ENCODE measurements at regions not wholly inside any gene's neighbourhood (a gene's known extent, or its start where the extent isn't known, plus 50 kb on each side); places are given as distances from the start of the nearest gene placed in this dataset.
"Not testable (repeated sequence)": the region's sequence is repeated elsewhere in the genome, so short reads cannot be mapped to it uniquely, and the experiment has no call there.

DNA sequence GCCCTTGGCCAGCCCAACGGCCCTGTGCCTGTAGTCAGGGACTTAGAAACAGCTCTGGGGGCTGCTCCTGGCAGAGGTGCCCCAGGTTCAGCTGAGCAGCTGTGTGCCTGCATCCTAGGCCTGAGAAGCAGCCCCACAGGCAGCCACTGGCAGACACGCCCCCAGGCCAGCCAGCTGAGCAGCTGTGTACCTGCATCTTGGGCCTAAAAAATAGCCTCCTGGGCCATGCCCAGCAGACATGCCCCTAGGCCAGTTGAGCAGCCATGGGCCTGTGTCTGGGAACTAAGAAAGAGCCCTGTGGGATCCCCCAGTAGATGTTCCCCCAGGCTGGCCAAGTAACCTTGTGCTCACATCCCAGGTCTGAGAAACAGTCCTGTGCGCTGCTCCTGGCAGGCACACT lies 64.0 kb downstream of the TBR1 start:
- no peak overlapping the region for H3K27ac Mint-ChIP-seq
- POLR2A ChIA-PET: no interaction called here
- DNase-seq (no peak), ATAC-seq (ENCODE audit: low read depth) (no peak)
- H3K9me3 Mint-ChIP-seq: peaks cover 7% of the 10 kb centered on the region
- H3K36me3 Mint-ChIP-seq: no peaks in the 10 kb centered on the region
- H3K4me3 Mint-ChIP-seq: no peak overlapping the region
- peaks cover 9% of the 10 kb centered on the region for H3K27me3 Mint-ChIP-seq
- no peaks in the 10 kb centered on the region for H3K4me1 Mint-ChIP-seq

DNA sequence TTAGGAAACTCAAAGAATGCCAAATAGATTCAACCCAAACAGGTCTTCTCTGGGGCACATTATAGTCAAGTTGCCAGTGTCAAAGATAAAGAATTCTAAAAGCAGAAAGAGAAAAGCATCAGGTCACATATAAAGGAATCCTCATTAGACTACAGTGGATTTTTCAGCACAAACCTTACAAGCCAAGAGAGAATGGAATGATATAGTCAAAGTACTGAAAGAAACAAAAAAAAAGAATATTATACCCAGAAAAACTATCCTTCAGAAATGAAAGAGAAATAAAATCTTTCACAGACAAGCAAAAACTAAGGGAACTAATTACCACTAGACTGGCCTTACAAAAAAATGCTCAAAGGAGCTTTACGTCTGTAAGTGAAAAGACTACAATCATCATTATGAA lies 65.5 kb downstream of the TBR1 start:
- POLR2A ChIA-PET: no interaction called here

DNA sequence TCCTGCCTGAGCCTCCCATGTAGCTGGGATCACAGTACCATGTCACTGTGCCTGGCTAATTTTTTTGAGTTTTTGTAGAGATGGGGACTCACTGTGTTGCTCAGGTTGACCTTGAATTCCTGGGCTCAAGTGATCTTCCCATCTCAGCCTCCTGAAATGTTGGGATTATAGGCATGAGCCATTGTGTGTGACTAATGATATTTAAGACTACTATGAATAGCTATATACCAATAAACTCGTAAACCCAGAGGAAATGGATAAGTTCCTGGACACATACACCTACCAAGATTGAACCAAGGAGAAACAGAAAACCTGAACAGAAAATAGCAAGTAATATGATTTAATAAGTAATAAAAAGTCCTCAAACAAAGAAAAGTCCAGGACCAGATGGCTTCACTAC lies 68.0 kb downstream of the TBR1 start:
- peaks cover 7% of the 10 kb centered on the region for H3K9me3 Mint-ChIP-seq
- H3K4me1 Mint-ChIP-seq: no peaks in the 10 kb centered on the region
- POLR2A ChIA-PET: no interaction called here
- no peak overlapping the region for H3K4me3 Mint-ChIP-seq
- ATAC-seq (ENCODE audit: low read depth) (no peak), DNase-seq (no peak)
- peaks cover 11% of the 10 kb centered on the region for H3K27me3 Mint-ChIP-seq
- H3K27ac Mint-ChIP-seq: no peak overlapping the region
- H3K36me3 Mint-ChIP-seq: no peaks in the 10 kb centered on the region

More for the DNA sequence above, 65.5 kb downstream of the TBR1 start:
- Mint-ChIP-seq H3K36me3 (no peaks in the 10 kb centered on the region), H3K9me3 (peaks cover 7% of the 10 kb centered on the region), H3K4me1 (no peaks in the 10 kb centered on the region), H3K4me3 (no peak overlapping the region), H3K27me3 (peaks cover 15% of the 10 kb centered on the region), H3K27ac (no peak overlapping the region)
- no peak for ATAC-seq (ENCODE audit: low read depth)
- no peak for DNase-seq

DNA sequence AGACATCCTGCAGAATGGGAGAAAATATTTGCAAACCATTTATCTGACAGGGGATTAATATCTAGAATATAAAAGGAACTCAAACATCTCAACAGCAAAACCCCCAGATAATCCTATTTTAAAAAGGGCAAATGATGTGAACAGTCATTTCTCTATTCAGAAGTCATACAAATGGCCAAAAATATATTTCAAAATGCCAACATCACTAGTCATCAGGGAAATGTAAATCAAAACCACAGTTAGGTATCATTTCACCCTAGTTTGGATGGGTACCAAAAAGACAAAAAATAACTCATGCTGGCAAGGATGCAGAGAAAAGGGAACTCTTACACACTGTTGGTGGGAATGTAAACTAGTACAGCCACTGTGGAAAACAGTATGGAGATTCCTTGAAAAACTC lies 70.0 kb downstream of the TBR1 start:
- no peak overlapping the region for H3K27ac Mint-ChIP-seq
- no peak for ATAC-seq (ENCODE audit: low read depth)
- peaks cover 11% of the 10 kb centered on the region for H3K27me3 Mint-ChIP-seq
- peaks cover 4% of the 10 kb centered on the region for H3K9me3 Mint-ChIP-seq
- H3K4me1 Mint-ChIP-seq: no peaks in the 10 kb centered on the region
- H3K4me3 Mint-ChIP-seq: no peak overlapping the region
- DNase-seq: no peak
- POLR2A ChIA-PET: no interaction called here
- no peaks in the 10 kb centered on the region for H3K36me3 Mint-ChIP-seq

DNA sequence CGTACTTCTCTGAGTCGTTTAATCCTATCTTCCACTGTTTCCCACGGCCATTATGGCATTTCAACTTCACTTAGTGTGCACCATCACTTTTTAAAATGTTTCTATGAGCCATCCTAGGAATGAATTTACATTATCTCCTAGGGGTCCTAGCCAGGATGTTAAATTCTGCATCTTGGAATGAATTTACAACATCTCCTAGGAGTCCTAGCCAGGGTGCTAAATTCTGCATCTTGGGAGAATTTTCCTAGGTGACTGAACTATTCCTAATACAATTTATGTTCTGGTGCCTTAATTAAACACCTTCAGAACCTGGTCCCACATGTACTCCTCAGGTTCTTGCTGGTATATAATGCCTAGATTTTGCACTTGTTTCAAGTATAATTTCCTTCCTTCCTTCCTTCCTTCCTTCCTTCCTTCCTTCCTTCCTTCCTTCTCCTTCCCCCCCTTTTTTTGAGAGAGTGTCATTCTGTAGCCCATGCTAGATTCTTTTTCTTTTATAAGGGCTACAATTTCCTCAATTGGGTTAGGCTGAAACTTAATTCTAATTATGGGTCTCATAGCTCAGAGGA lies 72.1 kb downstream of the TBR1 start:
- H3K4me1 Mint-ChIP-seq: no peaks in the 10 kb centered on the region
- POLR2A ChIA-PET: no interaction called here

DNA sequence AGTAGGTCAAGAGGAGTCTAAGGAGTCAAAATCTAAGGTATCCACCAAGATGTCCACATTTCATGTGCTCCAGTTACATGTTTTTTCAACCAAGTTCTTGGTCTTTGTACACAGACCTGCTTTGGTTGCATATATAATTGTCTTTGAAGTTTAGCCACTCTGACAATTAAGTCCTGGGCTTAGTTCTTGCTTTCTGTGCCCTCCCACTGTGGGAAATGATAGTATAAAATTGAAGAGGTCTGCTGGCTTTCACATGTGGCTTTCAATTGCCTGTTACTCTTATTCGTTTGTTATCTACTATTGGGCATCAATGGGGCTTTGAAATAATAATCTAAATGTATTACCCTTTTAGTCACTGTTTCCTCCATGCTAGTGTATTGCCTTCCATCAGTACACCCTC lies 72.8 kb downstream of the TBR1 start:
- ATAC-seq (ENCODE audit: low read depth) (no peak), DNase-seq (no peak)
- no peaks in the 10 kb centered on the region for H3K4me1 Mint-ChIP-seq
- POLR2A ChIA-PET: no interaction called here
- H3K27me3 Mint-ChIP-seq: peaks cover 9% of the 10 kb centered on the region
- H3K27ac Mint-ChIP-seq: no peak overlapping the region
- no peaks in the 10 kb centered on the region for H3K9me3 Mint-ChIP-seq
- H3K4me3 Mint-ChIP-seq: no peak overlapping the region
- no peaks in the 10 kb centered on the region for H3K36me3 Mint-ChIP-seq

More for the DNA sequence above, 72.1 kb downstream of the TBR1 start:
- peaks cover 13% of the 10 kb centered on the region for H3K27me3 Mint-ChIP-seq
- H3K4me3 Mint-ChIP-seq: no peak overlapping the region
- DNase-seq (no peak), ATAC-seq (ENCODE audit: low read depth) (no peak)
- no peaks in the 10 kb centered on the region for H3K36me3 Mint-ChIP-seq
- H3K9me3 Mint-ChIP-seq: no peaks in the 10 kb centered on the region
- no peak overlapping the region for H3K27ac Mint-ChIP-seq

DNA sequence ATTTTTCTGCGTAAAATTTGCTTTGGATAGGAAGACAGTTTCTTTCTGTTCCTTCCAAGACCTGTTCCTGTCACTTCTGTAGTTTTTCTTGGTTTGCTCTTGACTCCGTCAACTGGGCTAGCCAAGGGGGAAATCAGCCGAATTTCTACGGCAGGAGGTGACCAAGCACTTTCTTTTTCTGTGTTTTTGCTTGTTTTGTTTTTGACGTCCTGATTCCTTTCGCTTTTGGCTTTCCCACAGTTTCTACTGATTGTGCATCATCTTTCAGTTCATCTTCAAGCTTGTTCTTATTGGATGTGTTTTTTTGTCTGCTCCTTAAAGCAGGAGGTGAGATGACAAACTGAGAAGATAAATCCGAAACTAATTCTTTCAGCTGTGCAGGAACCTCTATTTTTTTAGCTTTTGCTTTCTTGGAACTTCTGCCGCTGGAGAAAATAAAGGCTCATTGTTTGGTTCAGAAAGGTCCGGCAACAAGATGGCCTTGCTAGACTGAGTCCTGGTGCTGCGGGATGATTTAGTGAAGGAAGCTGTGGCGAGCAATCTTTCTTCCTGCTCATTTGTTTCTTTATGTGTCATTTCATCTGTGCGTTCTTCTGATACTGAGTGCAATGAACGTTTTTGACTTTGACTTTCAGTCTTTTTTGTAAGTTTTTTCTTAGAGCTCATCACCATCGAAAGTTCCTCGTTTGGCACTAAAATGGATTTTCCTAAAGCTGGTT lies 85.0 kb downstream of the TBR1 start:
- H3K36me3 Mint-ChIP-seq, POLR2A ChIA-PET, DNase-seq, H3K9me3 Mint-ChIP-seq: not testable (repeated sequence)
- ATAC-seq (ENCODE audit: low read depth): peak; percentile 54
- H3K4me1 Mint-ChIP-seq: peaks cover 11% of the 10 kb centered on the region
- H3K4me3 Mint-ChIP-seq: peak overlapping the region; percentile 81
- H3K27me3 Mint-ChIP-seq: peaks cover 22% of the 10 kb centered on the region
- H3K27ac Mint-ChIP-seq: peak overlapping the region; percentile 44

DNA sequence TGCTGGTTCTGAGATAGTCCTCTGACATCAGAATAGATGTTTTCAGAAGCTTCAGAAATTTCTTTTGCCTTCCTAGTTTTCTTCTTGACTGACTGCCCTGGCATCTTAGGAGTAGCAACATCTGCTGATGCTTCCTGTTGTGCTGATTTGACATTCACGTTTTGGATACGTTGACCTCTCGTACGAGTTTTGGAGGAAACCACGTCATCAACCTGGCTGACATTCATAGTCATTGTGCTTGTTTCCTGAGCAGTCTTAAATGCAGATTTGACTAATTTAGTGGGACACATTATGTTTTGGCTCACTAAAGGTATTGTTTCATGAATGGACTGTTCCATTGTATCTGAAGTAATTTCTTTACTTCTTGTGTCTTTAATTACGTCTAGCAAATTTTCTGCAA lies 86.2 kb downstream of the TBR1 start:
- not testable (repeated sequence) for H3K27ac Mint-ChIP-seq

DNA sequence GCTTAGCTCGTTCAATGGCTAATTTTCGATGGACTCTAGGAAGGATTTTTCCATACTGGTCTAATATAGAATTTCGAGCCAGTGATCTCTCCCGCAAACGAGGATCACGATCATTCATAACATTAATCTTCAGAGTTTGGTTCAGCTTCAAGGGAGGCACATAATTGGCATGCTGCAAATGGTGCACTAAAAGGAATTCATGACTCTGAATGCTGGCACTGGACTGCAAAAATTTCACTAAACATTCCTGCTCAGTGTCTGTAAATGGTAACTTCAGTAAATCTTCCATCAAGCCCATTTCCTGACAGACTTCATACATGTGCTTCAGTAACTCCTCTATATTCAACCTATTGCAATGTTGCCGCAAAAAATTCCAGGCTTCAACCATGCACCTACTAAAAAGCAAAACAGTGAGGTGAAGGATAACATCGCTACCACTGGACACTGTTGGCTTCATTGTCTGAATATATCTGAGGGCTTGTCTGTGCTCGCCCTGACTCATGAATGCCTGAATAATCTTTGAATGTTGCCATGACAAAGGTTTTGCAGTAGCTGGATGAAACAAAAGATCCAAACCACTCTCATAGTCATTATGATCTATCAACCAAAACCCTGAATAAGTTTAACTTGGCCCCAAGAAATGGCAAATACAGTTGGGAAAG lies 88.7 kb downstream of the TBR1 start:
- peaks cover 11% of the 10 kb centered on the region for H3K4me1 Mint-ChIP-seq
- ATAC-seq (ENCODE audit: low read depth); DNase-seq; H3K9me3 Mint-ChIP-seq; H3K27me3 Mint-ChIP-seq; H3K4me3 Mint-ChIP-seq; H3K27ac Mint-ChIP-seq; POLR2A ChIA-PET; H3K36me3 Mint-ChIP-seq: not testable (repeated sequence)

More for the DNA sequence above, 86.2 kb downstream of the TBR1 start:
- ATAC-seq (ENCODE audit: low read depth); H3K4me3 Mint-ChIP-seq; DNase-seq; H3K36me3 Mint-ChIP-seq; POLR2A ChIA-PET; H3K9me3 Mint-ChIP-seq: not testable (repeated sequence)
- Mint-ChIP-seq H3K27me3 (peaks cover 18% of the 10 kb centered on the region), H3K4me1 (peaks cover 11% of the 10 kb centered on the region)

DNA sequence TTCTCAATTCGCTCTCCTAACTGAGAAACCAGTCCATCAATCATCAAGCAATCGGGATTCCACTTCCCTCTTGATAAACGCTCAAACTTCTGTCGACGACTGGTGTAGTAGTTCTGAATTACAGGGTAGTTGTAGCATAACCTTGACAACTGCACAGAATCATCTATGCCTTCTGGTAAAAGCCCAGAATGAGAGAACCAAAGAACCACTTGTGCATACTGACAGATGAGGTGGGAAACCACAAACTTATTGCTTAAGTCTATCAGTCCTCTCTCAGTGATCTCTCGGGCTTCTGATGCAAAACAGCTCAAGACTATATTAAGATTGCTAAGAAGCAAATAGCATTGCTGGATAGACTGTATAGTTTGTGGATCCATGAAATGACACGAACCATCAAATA lies 89.4 kb downstream of the TBR1 start:
- DNase-seq; H3K4me3 Mint-ChIP-seq; H3K27ac Mint-ChIP-seq; H3K9me3 Mint-ChIP-seq; ATAC-seq (ENCODE audit: low read depth); H3K36me3 Mint-ChIP-seq; POLR2A ChIA-PET; H3K27me3 Mint-ChIP-seq: not testable (repeated sequence)
- peaks cover 11% of the 10 kb centered on the region for H3K4me1 Mint-ChIP-seq

DNA sequence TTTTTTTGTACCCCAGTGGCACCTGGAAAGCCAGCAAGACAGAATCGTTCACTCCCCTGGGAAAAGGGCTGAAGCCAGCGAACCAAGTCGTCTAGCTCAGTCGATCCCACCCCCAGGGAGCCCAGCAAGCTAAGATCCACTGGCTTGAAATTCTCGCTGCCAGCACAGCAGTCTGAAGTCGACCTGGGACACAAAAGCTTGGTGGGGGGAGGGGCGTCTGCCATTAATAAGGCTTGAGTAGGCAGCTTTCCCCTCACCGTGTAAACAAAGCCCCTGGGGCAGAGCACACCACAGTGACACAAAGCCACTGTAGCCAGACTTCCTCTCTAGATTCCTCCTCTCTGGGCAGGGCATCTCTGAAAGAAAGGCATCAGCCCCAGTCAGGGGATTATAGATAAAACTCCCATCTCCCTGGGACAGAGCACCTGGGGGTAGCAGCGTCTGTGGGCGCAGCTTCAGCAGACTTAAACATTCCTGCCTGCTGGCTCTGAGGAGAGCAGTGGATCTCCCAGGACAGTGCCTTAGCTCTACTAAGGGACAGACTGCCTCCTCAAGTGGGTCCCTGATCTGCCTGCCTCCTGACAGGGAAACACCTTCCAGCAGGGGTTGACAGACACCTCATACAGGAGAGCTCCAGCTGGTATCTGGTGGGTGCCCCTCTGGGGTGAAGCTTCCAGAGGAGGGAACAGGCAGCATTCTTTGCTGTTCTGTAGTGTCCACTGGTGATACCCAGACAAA lies 97.4 kb downstream of the TBR1 start:
- POLR2A ChIA-PET; H3K27ac Mint-ChIP-seq; H3K36me3 Mint-ChIP-seq; DNase-seq; ATAC-seq (ENCODE audit: low read depth); H3K4me1 Mint-ChIP-seq; H3K9me3 Mint-ChIP-seq; H3K4me3 Mint-ChIP-seq: not testable (repeated sequence)
- H3K27me3 Mint-ChIP-seq: peaks cover 15% of the 10 kb centered on the region

DNA sequence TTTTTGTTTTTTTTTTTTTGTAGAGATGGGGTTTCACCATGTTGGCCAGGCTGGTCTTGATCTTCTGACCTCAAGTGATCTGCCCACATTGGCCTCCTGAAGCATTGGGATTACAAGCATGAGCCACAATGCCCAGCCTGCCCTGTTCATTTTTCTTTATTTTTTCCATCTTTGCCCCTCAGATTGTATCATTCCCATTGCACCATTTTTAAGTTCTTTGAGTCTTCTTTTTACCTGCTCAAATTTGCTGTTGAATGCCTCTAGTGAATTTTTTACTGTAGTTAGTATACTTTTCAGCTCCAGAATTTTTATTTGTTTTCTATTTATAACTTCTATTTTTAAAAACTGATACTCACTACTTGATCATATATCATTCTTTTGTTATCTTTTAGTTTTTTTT lies 101.4 kb upstream of the SLC4A10 start:
- POLR2A ChIA-PET: no interaction called here
- no peak for DNase-seq
- ATAC-seq (ENCODE audit: low read depth): no peak
- Mint-ChIP-seq H3K36me3 (no peaks in the 10 kb centered on the region), H3K4me1 (no peaks in the 10 kb centered on the region), H3K27ac (no peak overlapping the region), H3K9me3 (peaks cover 5% of the 10 kb centered on the region), H3K27me3 (peaks cover 8% of the 10 kb centered on the region), H3K4me3 (no peak overlapping the region)

DNA sequence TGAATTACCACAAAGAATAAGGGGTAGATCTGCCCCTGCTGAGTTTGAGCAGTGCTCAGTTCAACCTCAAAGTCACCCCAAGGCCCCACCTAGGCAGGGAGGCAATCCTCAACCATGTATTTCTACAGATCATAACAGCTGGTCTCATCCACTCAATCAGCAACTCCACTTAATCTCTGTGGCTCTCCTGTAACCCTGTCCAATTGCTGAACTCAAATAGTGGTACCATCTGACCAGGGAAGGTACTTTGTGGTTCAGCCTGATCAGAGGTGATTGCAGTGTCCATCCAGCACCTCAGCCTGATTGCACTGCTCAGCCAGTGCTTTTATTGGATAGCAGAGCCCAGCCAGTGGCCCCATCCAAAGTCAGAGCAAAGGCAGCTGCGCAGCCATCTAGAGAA lies 91.0 kb upstream of the SLC4A10 start:
- no peak for DNase-seq
- H3K27ac Mint-ChIP-seq: no peak overlapping the region
- no peaks in the 10 kb centered on the region for H3K36me3 Mint-ChIP-seq
- no peak overlapping the region for H3K4me3 Mint-ChIP-seq
- H3K27me3 Mint-ChIP-seq: peaks cover 2% of the 10 kb centered on the region
- no peaks in the 10 kb centered on the region for H3K4me1 Mint-ChIP-seq
- POLR2A ChIA-PET: no interaction called here
- H3K9me3 Mint-ChIP-seq: peaks cover 4% of the 10 kb centered on the region
- no peak for ATAC-seq (ENCODE audit: low read depth)

DNA sequence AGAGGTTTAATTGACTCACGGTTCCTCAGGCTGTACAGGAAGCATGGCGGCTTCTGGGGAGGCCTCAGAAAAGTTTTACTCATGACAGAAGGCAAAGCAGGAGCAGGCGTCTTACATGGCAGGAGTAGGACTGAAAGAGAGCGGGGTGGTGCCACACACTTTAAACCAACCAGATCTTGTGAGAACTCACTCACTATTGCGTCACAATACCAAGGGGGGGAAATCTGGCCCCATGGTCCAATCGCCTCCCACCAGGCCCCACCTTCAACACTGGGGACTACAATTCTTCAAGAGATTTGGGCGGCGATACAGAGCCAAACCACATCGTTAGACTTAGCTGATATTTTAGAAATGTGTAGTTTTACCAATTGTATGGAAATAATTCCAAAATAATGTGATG lies 77.6 kb upstream of the SLC4A10 start:
- no peak overlapping the region for H3K27ac Mint-ChIP-seq
- POLR2A ChIA-PET: no interaction called here
- H3K4me1 Mint-ChIP-seq: no peaks in the 10 kb centered on the region
- no peak for DNase-seq
- no peaks in the 10 kb centered on the region for H3K9me3 Mint-ChIP-seq
- ATAC-seq (ENCODE audit: low read depth): no peak
- H3K4me3 Mint-ChIP-seq: no peak overlapping the region
- H3K36me3 Mint-ChIP-seq: no peaks in the 10 kb centered on the region
- H3K27me3 Mint-ChIP-seq: peaks cover 4% of the 10 kb centered on the region

All from activated naive CD8-positive, alpha-beta T cell treated with anti-CD3 and anti-CD28 coated beads, Interleukin-2, amount 10 ng/mL, durations not matched to agents 7 days and 5 days (primary cell).